SH-SY5Y (cell line): ENCODE measurements at regions not wholly inside any gene's neighbourhood (a gene's known extent, or its start where the extent isn't known, plus 50 kb on each side); places are given as distances from the start of the nearest gene placed in this dataset.

Source experiments
- GATA2 ChIP-seq: IDR thresholded peaks from 2 replicates; pipeline ENCODE4 v1.6.1; 2011; ENCODE audit warnings: mild to moderate bottlenecking, low read depth, low read length
- GATA3 ChIP-seq: IDR thresholded peaks from 2 replicates; pipeline ENCODE4 v1.6.1; 2011; ENCODE audit warnings: low read depth, mild to moderate bottlenecking, low read length, moderate library complexity

DNA sequence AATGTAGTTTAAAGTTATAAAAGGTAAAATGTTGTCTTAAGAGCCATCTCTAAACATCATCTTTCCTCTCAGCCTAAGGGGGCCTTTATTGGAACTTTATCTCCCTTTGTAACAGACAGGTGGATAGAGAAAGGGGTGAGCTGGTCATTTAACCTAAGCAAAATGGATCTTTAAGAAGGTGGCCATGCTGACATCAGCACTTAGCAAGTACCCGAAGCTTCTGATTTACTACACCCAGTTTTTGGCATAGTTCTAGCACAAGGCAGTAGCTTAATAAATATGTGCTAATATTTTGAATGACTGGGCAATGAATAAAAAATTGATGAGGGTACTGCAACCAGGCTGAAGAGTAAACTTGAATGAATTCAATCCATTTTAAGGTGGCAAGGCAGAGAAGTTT lies 172.7 kb downstream of the GABRG1 start:
- no peak for TF ChIP-seq GATA2
- TF ChIP-seq GATA3 = no peak
